Astrocyte of the hippocampus (primary cell): ENCODE measurements at regions not wholly inside any gene's neighbourhood (a gene's known extent, or its start where the extent isn't known, plus 50 kb on each side); places are given as distances from the start of the nearest gene placed in this dataset.

Experiments
- DNase-seq: peaks from one replicate; pipeline ENCODE4 v3.0.0; 2011; ENCODE audit warnings: low read depth, low spot score

GRCh38 chr13:73173279-73173811, 114.5 kb downstream of the KLF5 start:
- no peak for DNase-seq

- peak; percentile 30 for DNase-seq
Measured at GRCh38 chr13:73171926-73172325, 113.1 kb downstream of the KLF5 start.

- no peak for DNase-seq
Measured at GRCh38 chr13:73171271-73171682, 112.5 kb downstream of the KLF5 start.

GRCh38 chr13:73169971-73170370, 111.2 kb downstream of the KLF5 start:
- no peak for DNase-seq

- DNase-seq, result peak; percentile 50
Measured at GRCh38 chr13:73168953-73169401, 110.2 kb downstream of the KLF5 start.

GRCh38 chr13:73168226-73168952, 109.6 kb downstream of the KLF5 start:
- peak; percentile 51 for DNase-seq

GRCh38 chr13:73167028-73167820, 108.4 kb downstream of the KLF5 start:
- peak; percentile 11 for DNase-seq

GRCh38 chr13:73166204-73166603, 107.4 kb downstream of the KLF5 start:
- DNase-seq, result no peak

GRCh38 chr13:73162912-73163911, 104.4 kb downstream of the KLF5 start:
- no peak for DNase-seq

GRCh38 chr13:73160371-73161031, 101.7 kb downstream of the KLF5 start:
- peak; percentile 41 for DNase-seq

- DNase-seq, result peak; percentile 87
Measured at GRCh38 chr13:73158851-73159250, 100.0 kb downstream of the KLF5 start.

GRCh38 chr13:73157031-73157430, 98.2 kb downstream of the KLF5 start:
- DNase-seq, result no peak

- peak; percentile 31 for DNase-seq
Measured at GRCh38 chr13:73146707-73147106, 87.9 kb downstream of the KLF5 start.

- DNase-seq, result no peak
Measured at GRCh38 chr13:73142071-73142470, 83.3 kb downstream of the KLF5 start.

GRCh38 chr13:73141292-73141771, 82.5 kb downstream of the KLF5 start:
- DNase-seq, result peak; percentile 59

- no peak for DNase-seq
Measured at GRCh38 chr13:73140801-73141200, 82.0 kb downstream of the KLF5 start.

GRCh38 chr13:73138638-73139491, 80.1 kb downstream of the KLF5 start:
- peak; percentile 35 for DNase-seq

- peak; percentile 43 for DNase-seq
Measured at GRCh38 chr13:73138276-73138637, 79.5 kb downstream of the KLF5 start.

- DNase-seq, result no peak
Measured at GRCh38 chr13:73136776-73137175, 78.0 kb downstream of the KLF5 start.

- no peak for DNase-seq
Measured at GRCh38 chr13:73133531-73133930, 74.7 kb downstream of the KLF5 start.
